HG03354 (cell line): ENCODE measurements at regions not wholly inside any gene's neighbourhood (a gene's known extent, or its start where the extent isn't known, plus 50 kb on each side); places are given as distances from the start of the nearest gene placed in this dataset.
"Not testable (repeated sequence)": the region's sequence is repeated elsewhere in the genome, so short reads cannot be mapped to it uniquely, and the experiment has no call there.

Experiments used
- ATAC-seq: cut with Tn5 transposase; IDR thresholded peaks from one replicate; pipeline ENCODE4 v1.9.1; 2021; ENCODE audit warnings: mild to moderate bottlenecking; ENCODE audit not compliant: unreplicated experiment, poor library complexity, severe bottlenecking

DNA sequence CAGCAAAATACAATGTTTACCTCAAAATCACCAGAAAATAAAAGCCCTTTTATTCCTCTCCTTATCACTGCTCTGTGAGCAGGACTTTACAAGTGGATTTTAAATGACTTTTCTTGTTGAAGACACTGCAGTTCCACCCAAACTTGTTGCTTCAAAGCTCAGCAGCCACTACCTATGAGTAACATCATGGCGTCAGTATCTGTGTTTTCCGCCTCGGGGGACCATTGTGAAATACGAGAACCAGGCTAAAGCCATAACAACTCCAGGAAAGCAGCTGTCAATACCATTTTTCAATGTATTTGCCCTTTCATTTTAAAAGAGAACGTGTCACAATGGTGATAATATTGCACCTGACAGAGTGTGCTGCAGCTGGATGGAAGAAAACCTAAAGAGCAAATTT, 284.0 kb upstream of the RNF32 start:
- no peak for ATAC-seq

DNA sequence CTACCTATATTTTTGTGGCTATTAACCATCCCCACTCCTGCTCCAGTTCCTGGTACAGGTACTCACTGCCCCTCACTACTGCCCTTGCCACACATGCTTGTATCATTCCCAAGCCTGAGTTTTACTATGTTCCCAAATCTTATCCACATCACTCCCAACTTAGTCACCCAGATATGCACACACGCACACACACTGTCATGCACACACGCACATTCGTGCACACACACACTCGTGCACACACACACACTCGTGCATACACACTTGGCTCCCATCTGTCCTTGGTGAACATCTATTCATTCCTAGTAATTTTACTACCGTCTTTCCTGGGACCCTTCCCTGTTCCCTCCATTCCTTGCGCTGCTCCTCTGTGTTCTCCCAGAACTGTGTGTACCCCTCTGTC, 287.2 kb upstream of the RNF32 start:
- ATAC-seq: no peak

DNA sequence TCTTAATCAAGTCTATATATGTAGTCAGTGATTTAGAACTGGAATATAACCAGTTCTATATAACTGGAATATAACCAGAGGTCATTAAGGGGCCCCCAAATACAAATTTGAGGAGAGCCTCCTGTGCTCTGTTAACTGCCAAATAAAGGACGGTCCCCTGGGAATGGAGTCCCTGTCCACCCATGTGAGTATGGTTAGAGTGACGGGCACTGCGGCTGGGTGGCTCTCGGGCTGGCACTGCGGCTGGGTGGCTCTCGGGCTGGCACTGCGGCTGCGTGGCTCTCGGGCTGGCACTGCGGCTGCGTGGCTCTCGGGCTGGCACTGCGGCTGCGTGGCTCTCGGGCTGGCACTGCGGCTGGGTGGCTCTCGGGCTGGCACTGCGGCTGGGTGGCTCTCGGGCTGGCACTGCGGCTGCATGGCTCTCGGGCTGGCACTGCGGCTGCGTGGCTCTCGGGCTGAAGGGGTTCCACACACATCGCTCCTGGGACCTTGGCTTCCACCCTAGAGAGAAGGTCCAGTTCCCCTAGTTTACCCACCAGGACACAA, 292.8 kb upstream of the RNF32 start:
- not testable (repeated sequence) for ATAC-seq

DNA sequence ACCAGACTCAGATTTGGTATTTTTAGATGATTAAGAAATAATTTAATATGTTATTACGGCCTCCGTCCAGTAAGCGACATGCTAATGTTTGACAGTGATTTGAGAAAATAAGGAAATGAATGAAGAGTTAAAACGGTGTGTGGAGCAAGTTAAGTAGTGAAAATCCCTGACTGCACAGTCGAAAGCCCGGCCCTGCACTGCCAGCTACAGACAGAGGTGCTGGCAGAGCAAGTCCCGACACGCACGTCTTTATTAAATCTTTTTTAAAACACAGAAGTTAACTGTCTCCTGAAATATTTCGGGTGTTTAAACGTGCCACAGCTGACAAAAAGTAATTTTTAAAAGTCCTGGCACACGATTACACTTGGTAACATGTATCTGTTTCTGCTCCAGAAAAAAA, 293.4 kb upstream of the RNF32 start:
- no peak for ATAC-seq

DNA sequence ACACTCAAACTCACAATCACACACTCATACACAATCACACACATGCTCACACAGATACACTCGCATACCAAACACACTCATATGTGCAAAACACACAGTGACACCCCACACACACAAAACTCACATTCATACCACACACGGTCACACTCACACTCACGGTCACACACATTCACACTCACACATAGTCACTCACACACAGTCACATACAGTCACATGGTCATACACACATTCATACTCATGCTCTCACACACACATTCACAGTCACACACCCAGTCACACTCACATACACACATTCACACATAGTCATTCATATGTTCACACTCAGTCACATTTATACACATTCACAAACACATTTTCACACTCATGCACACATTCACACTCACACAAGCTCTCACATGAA, 296.0 kb upstream of the RNF32 start:
- ATAC-seq: no peak

DNA sequence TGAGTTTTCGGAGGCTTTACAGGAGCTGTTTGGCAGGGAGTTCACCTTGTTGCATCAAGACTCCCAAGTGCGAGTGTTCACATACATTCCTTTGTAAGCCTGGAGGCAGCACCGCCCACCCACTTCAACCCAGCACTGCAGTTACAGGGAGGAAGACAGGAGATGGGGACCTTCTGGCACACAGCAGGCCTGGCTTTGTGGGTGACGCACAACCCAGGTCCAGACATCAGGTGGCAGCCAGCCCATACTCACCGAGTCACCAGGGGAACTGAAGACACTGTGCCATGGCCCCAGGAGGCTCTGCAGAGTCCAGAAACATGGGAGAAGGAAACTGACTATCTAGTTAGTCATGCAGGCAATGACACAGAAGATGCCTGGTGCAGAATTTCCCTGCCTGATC, 305.9 kb upstream of the RNF32 start:
- ATAC-seq: no peak

DNA sequence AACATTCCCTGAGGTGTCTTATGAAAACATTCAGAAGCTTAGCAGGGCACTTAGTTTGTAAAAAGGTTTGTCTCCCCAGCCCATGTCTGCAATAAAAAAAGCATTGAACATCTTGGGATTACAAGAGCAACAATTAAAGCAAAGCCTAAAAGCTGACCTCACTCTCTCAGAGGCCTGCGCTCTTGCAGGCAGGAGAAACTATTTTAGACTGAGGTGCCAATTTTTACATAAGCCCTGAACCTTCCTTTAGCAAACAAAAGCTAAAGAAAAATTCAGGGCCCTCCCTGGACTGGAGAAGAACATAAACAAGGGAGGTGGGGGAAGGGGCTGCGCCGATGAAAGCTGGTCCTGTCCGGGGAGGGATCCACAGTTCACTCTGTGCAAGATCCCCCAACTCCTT, 312.7 kb upstream of the RNF32 start:
- no peak for ATAC-seq

DNA sequence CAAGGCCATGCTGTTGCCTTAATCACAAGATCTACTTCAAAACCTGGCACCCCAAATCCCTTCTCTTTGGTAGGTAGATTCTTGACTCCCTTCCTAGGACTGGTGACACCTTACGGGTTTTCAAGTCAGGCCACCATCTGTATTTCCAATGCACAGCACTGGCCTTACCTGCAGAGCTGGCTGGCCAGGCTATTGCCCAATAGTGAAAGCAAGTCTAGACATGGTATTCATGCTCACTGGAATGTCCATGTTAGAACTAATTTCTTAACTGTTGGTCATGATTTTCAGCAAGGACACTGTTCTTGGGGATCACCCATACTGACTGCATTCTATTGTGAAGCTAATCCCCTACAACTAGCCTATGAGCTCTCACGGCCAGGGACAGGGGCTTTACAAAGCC, 313.1 kb upstream of the RNF32 start:
- no peak for ATAC-seq

DNA sequence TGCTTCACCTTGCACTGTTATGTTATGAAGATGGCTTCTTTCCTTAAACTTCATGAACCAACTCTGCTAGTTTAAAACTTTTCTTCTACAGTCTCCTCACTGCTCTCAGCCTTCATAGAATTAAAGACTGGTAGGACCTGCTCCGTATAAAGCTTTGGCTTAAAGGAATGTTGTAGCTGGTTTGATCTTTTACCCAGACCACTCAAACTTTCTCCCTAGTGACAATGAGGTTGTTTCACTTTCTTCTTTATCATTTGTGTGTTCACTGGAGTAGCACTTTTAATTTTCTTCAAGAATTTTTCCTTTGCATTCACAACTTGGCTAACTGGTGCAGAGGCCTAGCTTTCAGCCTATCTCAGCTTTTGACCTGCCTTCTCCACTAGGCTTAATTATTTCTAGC, 316.4 kb upstream of the RNF32 start:
- ATAC-seq: no peak

DNA sequence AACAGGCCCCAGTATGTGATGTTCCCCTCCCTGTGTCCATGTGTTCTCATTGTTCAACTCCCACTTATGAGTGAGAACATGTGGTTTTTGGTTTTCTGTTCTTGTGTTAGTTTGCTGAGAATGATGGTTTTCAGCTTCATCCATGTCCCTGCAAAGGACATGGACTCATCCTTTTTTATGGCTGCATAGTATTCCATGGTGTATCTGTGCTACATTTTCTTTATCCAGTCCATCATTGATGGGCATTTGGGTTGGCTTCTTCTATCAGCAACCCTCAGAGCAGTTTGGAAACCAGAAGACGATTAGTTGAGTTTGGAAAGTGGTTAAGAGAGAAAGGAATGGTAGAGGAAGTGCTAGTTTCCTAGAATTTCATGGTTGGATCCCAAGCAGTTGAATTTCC, 319.1 kb upstream of the RNF32 start:
- not testable (repeated sequence) for ATAC-seq

DNA sequence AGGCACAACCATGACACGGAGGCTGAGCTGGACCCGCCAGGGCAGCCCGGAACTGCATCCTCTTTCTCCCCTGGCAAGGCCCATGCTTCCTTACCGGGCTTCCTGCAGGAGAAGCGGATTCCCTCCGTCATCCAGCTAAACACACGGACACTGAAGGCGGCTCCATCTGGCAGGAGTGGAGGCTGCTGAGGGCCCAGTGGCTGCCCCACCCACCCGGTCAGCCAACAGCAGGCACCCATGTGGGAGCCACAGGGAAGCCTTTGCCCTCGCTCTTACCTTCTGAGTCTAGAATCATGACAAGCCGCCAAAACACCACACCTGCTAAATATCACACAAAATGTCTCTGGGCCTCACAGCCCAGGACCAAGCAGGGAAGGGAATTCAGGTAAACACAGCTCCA, 321.6 kb upstream of the RNF32 start:
- no peak for ATAC-seq

DNA sequence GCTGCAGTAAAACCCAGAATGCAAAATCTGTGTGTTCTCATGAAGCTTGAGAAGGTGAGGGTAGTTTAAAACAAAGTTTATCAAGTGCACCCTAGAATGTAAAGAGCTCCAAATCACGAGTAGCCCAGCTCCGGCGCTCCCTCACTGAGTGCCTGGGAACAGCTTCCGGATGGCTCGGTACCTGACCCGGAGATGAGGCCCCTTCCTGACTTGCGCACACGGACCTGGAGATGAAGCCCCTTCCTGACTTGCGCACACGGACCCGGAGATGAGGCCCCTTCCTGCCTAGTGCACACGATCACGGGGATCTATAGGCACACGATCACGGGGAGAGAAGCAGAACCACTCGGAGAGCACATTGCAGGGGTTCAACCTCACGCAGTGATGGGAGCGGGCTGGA, 322.1 kb upstream of the RNF32 start:
- ATAC-seq: no peak

DNA sequence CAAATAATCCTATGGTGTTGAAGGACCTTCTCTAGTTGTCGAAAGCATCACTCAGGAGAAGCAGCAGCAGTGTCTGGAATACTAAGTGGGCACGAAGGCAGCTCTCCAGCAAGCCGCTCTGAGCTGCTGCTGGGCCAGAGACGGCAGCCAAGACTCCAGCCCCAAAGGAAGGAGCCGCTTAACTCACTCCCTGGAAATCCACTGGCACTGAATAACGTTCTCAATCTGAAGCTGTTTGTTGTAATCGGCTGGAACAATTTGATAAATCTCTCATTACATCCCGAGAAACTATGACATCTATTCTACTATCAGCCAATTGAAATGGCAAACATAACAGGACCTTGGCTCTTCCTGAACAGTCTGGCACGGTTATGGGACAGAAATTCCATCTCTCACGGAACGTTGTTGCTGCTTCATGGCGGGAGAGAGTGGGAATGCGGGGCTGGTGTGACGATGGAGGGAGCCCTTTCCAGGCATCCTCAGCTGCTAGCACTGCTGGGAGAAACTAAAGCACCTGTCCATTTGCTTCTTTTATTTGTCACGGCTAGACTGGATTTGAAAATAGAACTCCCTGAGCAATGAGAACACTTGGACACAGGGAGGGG, 331.5 kb upstream of the RNF32 start:
- ATAC-seq: no peak

DNA sequence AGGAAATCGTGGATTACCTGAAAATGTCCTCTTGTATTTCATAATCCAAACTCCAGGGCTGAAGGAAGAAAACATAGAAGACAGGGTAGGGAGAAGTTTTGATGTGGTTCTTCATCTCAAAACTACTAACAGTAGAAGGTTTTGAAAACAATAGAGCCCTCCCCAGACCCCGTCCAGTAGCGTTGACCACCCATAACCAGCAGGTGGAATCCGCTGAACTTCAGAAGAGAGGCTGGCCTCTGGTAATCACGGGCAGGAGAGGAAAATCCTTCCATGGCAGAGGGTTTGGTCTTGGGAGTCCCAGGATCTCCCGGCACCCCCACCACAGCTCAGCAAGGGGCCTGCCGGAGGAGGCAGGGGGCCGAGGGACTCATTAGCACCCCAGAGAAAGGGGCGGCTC, 333.4 kb upstream of the RNF32 start:
- no peak for ATAC-seq

DNA sequence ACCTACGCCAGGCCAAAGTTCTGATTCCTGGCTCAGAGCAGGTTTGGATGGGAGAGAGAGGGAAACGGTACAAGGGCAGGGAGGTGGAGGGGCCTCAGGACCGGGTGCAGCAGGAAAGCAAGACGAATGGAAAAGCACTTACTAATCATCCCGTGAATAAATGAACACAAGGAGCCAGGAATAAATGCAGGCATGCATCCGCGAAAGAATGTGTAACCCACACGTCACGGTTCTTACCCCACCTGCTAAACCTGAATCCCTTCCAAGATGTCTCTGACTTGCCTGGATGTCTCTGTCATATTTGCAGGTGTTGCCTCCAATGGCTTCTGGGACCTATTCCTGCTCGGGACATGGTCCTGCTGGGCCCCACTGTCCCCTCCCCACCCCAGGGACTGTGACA, 335.2 kb upstream of the RNF32 start:
- no peak for ATAC-seq

DNA sequence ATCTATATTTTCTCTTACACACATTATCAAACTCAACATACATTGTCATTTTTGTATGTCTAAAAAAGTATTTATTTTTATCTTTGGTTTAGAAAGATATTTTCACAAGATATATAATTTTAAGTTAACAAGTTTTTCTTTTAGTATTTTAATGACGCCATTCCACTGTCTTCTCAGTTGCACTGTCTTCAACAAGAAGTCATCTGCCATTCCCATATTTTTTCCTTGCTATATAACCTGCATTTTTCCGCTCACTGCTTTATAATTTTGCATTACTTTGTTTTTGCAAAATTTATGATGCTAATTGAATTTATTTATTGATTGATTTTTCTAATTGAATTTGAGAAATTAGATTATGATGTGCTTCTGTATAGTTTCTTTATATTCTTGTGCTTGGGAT, 357.8 kb upstream of the RNF32 start:
- no peak for ATAC-seq

DNA sequence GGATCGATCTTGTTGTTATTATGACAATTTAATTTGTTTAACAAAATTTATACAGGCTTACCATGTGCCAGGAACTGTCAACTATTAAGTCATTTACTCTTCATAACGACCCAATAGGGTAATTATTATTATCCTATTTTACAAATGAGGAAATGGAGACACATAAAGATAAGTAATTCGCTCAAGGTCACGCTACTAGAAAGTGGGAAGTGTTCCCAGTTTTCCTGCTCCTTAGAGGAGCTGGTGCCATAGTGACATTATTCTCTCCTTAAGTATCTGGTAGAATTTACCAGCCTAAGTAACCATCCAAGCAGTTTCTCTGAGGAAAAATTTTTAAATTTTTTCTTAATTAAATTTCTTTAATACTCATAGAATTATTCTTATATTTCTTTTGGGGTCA, 360.9 kb upstream of the RNF32 start:
- no peak for ATAC-seq

DNA sequence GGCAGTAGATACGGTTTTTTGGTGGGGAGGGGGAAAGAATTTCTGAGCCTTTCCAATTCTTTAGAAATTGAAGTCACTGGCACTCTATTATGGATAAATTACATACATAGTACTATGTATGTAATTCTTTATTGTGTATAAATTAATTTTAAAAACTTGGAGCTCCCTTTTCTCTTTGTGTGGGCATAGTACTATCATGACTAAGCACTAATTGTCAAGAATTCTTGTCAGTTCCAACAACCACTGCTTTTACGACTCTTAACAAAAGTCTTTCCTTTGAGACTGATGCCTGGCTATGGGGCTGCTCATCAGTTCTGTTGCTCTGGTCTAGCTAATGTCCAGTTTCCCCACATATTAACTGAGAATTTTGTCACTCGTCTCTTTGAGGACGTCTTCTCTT, 365.3 kb upstream of the RNF32 start:
- no peak for ATAC-seq

DNA sequence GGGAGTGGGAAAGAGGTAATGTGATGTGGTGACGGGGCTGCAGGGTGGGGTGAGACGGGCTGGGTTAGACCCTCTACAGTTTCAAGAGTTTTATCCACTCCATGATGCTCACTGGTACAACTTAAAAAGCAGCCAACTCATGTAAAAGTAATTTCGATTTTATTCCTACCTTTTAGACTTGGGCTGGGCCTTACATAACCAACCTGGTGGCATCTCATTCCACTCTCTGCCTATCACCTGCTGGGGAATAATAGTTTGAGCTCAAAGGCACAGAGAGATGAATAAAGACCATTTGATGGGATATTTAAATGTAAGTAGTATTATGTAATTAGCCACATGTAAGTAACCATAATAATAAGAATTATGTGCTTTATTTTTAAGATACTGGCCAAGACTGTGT, 366.0 kb upstream of the RNF32 start:
- no peak for ATAC-seq

DNA sequence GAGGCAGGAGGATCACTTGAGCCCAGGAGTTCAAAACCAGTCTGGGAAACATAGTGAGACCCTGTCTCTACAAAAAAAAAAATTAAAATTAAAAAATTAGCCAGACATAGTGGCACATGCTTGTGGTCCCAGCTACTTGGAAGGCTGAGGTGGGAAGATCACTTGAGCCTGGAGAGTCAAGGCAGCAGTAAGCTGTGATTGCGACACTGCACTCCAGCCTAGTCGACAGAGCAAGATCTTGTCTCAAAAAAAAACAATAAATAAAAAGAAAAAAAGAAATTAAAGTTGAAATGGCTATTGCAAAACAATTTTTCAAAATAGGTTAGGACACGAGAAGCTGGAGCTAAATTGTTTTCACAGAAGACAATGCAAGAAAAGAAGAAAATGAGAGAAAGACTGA, 379.0 kb upstream of the RNF32 start:
- ATAC-seq: no peak

DNA sequence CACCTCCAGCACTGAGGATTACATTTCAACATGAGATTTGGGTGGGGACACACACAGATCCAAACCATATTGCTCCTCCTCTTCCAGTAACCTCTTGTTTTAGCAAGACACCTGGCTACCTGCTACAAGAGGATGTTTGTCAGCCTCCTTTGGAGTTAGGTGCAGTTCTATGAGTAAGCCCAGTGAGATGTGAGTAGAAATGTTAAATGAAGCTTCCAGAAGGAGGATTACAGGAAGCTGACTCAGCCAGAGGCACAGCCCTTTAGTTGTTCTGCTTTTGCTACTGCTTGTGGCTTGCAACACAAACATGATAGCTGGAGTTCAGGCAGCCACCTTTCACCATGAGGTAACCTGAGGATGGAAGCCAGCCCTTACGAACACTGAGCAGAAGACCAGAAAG, 382.7 kb upstream of the RNF32 start:
- no peak for ATAC-seq

DNA sequence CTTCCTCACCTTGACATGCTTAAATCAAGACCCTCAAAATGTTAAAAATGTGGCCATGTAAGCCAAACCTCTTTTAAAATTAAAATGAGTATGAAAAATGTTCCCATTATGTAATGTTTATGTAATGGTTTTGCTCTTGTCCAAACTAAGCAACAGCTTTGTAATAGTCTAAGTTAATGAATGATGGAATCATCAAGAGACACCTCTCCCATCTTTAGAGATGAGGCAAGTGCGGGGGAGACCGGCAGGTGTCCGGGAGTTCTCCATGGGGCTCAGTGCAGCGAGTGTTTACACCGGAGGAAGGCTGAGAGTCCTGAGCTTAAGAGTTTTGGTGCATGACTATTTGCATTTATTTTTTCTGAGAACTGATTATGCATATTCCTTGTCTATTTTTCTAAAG, 384.9 kb upstream of the RNF32 start:
- no peak for ATAC-seq
